HEK293T (cell line): ENCODE measurements at regions not wholly inside any gene's neighbourhood (a gene's known extent, or its start where the extent isn't known, plus 50 kb on each side); places are given as distances from the start of the nearest gene placed in this dataset.

Experiments
- ARNT ChIP-seq: fragments of 450-650 bp; IDR thresholded peaks from 2 replicates; pipeline ENCODE4 v1.6.1; 2017; ENCODE audit warnings: mild to moderate bottlenecking
- BHLHE40 ChIP-seq: fragments of 450-650 bp; IDR thresholded peaks from 2 replicates; pipeline ENCODE4 v1.6.1; 2016; ENCODE audit warnings: mild to moderate bottlenecking, moderate library complexity, borderline replicate concordance
- FOXA1 ChIP-seq: fragments of 450-650 bp; IDR thresholded peaks from 2 replicates; pipeline ENCODE4 v1.6.1; 2016; ENCODE audit warnings: mild to moderate bottlenecking
- FOXM1 ChIP-seq: fragments of 450-650 bp; IDR thresholded peaks from 2 replicates; pipeline ENCODE4 v1.6.1; 2017; ENCODE audit warnings: mild to moderate bottlenecking, borderline replicate concordance
- HDGF ChIP-seq: fragments of 450-650 bp; IDR thresholded peaks from 2 replicates; pipeline ENCODE4 v1.6.1; 2017; ENCODE audit warnings: antibody characterized with exemption, borderline replicate concordance
- NFRKB ChIP-seq: fragments of 450-650 bp; IDR thresholded peaks from 2 replicates; pipeline ENCODE4 v1.6.1; 2016; ENCODE audit warnings: mild to moderate bottlenecking, moderate library complexity
- SP1 ChIP-seq: fragments of 450-650 bp; IDR thresholded peaks from 2 replicates; pipeline ENCODE4 v1.6.1; 2017
- TARDBP ChIP-seq: fragments of 450-650 bp; IDR thresholded peaks from 2 replicates; pipeline ENCODE4 v1.6.1; 2016
- ZNF384 ChIP-seq: fragments of 450-650 bp; IDR thresholded peaks from 2 replicates; pipeline ENCODE4 v1.6.1; 2016
- TF ChIP-seq, protein P1 (sequence below): fragments of 450-650 bp; IDR thresholded peaks from 2 replicates; pipeline ENCODE4 v1.6.1; 2016

DNA sequence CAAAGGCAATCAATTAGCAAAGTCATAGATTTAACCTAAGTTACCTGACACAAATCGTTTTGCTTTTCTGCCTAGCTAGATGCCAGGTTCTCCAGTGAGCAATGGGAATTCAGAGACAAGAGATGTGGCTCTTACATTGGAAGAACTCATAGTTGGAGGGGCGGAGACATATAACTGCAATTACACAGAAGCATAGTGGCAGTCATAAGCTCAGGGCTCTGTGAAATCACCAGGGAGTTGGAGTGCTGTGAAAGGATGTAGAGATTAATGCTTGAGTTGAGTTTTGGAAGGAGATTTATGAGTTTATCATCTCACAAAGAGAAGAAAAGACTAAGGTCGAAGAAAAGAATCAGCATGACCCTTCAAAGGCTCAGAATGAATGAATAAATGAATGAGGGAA is 457.2 kb upstream of the TRIB2 start:
- no peak for TF ChIP-seq ZNF384
- no peak for TF ChIP-seq TARDBP
- TF ChIP-seq HDGF = no peak
- no peak for TF ChIP-seq BHLHE40
- TF ChIP-seq, protein P1, sequence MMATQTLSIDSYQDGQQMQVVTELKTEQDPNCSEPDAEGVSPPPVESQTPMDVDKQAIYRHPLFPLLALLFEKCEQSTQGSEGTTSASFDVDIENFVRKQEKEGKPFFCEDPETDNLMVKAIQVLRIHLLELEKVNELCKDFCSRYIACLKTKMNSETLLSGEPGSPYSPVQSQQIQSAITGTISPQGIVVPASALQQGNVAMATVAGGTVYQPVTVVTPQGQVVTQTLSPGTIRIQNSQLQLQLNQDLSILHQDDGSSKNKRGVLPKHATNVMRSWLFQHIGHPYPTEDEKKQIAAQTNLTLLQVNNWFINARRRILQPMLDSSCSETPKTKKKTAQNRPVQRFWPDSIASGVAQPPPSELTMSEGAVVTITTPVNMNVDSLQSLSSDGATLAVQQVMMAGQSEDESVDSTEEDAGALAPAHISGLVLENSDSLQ = no peak
- no peak for TF ChIP-seq FOXM1
- TF ChIP-seq ARNT = no peak
- no peak for TF ChIP-seq SP1
- TF ChIP-seq FOXA1 = no peak
- no peak for TF ChIP-seq NFRKB
